GM18499 (cell line): ENCODE measurements at regions not wholly inside any gene's neighbourhood (a gene's known extent, or its start where the extent isn't known, plus 50 kb on each side); places are given as distances from the start of the nearest gene placed in this dataset.
"Not testable (repeated sequence)": the region's sequence is repeated elsewhere in the genome, so short reads cannot be mapped to it uniquely, and the experiment has no call there.

Source experiments
- ATAC-seq: cut with Tn5 transposase; IDR thresholded peaks from one replicate; pipeline ENCODE4 v1.9.1; 2021; ENCODE audit warnings: moderate number of reproducible peaks; ENCODE audit not compliant: insufficient read depth, unreplicated experiment

DNA sequence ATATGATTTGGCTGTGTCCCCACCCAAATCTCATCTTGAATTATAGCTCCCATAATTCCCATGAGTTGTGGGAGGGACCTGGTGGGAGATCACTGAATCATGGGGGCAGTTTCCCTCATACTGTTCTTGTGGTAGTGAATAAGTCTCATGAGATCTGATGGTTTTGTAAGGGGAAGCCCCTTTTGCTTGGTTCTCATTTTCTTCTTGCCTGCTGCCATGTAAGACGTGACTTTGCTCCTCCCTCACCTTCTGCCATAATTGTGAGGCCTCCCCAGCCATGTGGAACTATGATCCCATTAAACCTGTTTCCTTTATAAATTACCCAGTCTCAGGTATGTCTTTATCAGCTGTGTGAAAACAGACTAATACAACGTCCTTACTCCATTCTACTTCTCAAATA is 108.5 kb upstream of the SCAF8 start:
- ATAC-seq, result not testable (repeated sequence)

DNA sequence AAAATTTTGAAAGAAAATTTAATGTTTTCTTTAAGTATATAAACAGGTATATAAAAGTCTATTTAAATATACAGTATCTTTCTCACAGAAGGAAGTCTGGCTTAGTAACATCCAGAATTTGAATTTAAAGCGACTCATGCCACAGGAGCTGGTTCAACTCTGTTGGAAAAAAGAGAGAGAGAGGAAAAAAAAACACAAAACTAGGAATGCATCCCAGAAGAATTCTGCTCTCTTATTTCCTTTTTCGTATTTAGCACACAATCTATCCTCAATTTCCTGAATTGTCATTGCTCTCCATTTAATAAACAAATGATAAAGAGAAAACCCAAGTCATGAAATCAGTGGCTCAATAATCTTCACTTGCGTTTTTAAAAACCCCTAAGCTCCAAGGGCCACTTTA is 107.5 kb upstream of the SCAF8 start:
- ATAC-seq, result no peak

- no peak for ATAC-seq
These were observed 104.1 kb upstream of the SCAF8 start for GRCh38 chr6:154629127-154629526.

DNA sequence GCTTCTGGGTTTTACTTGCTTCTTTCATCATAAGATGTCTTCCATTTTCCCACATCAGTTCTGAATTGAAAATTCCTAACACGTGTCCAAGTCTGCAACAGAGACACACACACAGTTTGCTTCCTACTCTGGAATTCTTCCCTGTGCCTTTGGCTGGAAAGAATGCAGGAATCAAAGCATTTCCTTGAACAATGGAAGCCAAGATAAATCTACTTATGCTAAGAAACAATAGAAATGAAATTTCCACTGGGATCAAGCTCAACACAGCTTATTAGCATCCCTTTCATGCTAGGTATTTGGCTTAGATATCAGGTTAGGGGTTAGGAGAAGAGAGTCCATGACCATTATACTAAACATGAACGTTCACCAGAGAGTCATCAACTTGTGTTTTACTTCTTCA is 101.1 kb upstream of the SCAF8 start:
- ATAC-seq, result no peak

GRCh38 chr6:154637392-154637791 is 95.8 kb upstream of the SCAF8 start:
- ATAC-seq, result no peak

GRCh38 chr6:154638369-154638768 is 94.8 kb upstream of the SCAF8 start:
- no peak for ATAC-seq

- ATAC-seq, result not testable (repeated sequence)
These were observed 94.0 kb upstream of the SCAF8 start for GRCh38 chr6:154639196-154639595.

GRCh38 chr6:154648188-154648887 is 84.9 kb upstream of the SCAF8 start:
- ATAC-seq, result no peak

GRCh38 chr6:154648888-154649205 is 84.4 kb upstream of the SCAF8 start:
- ATAC-seq, result no peak

GRCh38 chr6:154649721-154650120 is 83.5 kb upstream of the SCAF8 start:
- ATAC-seq, result no peak

GRCh38 chr6:154650351-154650750 is 82.9 kb upstream of the SCAF8 start:
- no peak for ATAC-seq

- no peak for ATAC-seq
These were observed 81.6 kb upstream of the SCAF8 start for GRCh38 chr6:154651656-154652055.

- ATAC-seq, result no peak
These were observed 79.8 kb upstream of the SCAF8 start for GRCh38 chr6:154653385-154653784.

GRCh38 chr6:154653853-154654252 is 79.4 kb upstream of the SCAF8 start:
- ATAC-seq, result no peak

- no peak for ATAC-seq
These were observed 76.6 kb upstream of the SCAF8 start for GRCh38 chr6:154656660-154657059.

- no peak for ATAC-seq
These were observed 71.4 kb upstream of the SCAF8 start for GRCh38 chr6:154661768-154662167.

GRCh38 chr6:154664287-154664686 is 68.9 kb upstream of the SCAF8 start:
- ATAC-seq, result no peak

DNA sequence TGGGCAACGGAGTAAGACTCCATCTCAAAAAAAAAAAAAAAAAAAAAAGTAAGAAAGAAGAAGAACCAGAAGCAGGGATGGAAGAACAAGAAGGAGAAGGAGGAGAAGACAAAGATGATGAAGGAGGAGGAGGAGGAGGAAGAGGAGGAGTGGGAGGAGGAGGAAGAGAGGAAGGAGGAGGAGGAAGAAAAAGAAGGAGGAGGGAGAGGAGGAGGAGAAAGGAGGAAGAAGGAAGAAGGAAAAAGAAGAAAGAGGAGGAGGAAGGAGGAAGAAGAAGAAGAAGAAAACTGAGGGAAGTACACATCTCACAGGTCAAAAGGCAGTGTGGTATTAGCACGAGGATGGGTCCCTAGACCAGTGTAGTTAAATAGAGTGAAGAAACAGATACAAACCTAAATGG is 65.1 kb upstream of the SCAF8 start:
- no peak for ATAC-seq

DNA sequence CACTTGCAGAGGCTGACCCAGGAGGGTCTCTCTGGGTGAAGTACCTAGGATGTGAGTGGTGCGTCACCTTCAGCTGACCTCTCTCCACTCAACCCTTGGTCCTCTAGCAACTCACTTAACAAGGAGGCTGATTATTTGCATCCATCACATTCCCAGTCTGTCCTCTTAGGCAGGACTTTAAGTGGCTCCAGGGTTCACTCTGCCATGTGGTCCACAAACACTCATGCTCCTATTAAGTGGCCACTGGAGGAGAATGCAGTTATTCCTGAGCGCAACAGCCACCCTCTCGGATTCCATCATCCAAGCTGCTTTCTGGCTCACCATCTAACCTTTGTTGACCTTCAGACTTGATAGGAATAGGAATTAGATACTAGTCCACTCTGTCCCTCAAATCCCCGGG is 61.1 kb upstream of the SCAF8 start:
- ATAC-seq, result no peak

DNA sequence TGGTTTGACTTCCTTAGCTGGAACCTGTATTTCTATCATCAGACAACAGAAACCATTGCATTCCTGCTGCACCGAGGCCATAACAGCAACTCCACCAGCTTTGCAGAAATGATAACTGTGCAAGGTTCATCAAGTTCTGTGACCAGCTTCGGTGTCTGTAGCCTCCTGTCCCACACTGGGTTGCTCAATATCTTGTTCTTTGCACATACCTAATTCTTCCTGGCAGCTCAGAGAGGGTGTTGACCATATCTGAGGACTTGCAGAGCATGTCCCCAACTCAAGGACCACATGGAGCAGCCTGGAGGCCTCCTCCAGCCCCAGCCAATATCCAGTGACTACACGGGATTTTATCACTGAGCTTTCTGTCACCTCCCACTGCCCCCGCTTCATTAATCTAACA is 59.3 kb upstream of the SCAF8 start:
- no peak for ATAC-seq

GRCh38 chr6:154675602-154676088 is 57.6 kb upstream of the SCAF8 start:
- peak; percentile 100 for ATAC-seq

- ATAC-seq, result no peak
These were observed 50.5 kb upstream of the SCAF8 start for GRCh38 chr6:154682633-154683125.
